HUDEP-2 (cell line): ENCODE measurements at regions not wholly inside any gene's neighbourhood (a gene's known extent, or its start where the extent isn't known, plus 50 kb on each side); places are given as distances from the start of the nearest gene placed in this dataset.
"Not testable (repeated sequence)": the region's sequence is repeated elsewhere in the genome, so short reads cannot be mapped to it uniquely, and the experiment has no call there.

ENCODE experiments used
- DNase-seq, 76 experiments: peaks; one replicate each; lab custom pipeline; 2025; ENCODE audit not compliant: unreplicated experiment in 76 of 76; lab: John Stamatoyannopoulos, UW

DNA sequence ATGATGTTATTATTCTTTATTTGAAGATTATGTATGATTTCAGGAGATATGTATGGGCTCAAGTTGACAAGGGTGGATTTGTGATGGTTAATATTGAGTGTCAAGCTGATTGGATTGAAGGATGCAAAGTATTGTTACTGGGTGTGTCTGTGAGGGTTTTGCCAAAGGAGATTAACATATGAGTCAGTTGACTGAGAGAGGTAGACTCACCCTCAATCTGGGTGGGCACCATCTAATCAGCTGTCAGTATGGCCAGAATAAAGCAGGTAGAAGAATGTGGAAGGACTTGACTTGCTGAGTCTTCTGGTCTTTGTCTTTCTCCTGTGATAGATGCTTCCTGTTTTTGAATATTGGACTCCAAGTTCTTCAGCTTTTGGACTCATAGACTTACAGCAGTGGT, 973.7 kb downstream of the MCTP2 start:
- DNase-seq = no peak

- not testable (repeated sequence) for DNase-seq
These were observed 974.5 kb downstream of the MCTP2 start for GRCh38 chr15:95205830-95206229.

GRCh38 chr15:95208071-95208470, 976.7 kb downstream of the MCTP2 start:
- no peak for DNase-seq

DNA sequence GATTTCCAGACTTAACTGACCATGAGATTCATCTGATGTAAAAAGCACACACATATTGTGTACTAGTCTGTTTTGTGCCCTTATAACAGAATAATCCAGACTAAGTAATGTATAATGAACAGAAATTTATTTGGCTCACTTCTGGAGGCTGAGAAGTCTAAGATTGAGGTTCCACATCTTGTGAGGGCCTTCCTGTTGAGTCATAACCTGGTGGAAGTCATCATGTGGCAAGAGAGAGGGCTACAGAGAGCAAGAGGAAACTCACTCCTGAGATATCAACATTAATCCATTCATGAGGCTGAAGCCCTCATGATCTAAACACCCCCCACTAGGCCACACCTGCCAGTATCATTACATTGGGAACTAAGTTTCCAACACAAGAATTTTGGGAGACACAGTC, 977.6 kb downstream of the MCTP2 start:
- no peak for DNase-seq

GRCh38 chr15:95210436-95210981, 979.1 kb downstream of the MCTP2 start:
- no peak for DNase-seq

GRCh38 chr15:95215017-95215416, 983.7 kb downstream of the MCTP2 start:
- DNase-seq = no peak

GRCh38 chr15:95226835-95227234, 995.5 kb downstream of the MCTP2 start:
- no peak for DNase-seq

GRCh38 chr15:95227235-95227634, 995.9 kb downstream of the MCTP2 start:
- no peak for DNase-seq

DNA sequence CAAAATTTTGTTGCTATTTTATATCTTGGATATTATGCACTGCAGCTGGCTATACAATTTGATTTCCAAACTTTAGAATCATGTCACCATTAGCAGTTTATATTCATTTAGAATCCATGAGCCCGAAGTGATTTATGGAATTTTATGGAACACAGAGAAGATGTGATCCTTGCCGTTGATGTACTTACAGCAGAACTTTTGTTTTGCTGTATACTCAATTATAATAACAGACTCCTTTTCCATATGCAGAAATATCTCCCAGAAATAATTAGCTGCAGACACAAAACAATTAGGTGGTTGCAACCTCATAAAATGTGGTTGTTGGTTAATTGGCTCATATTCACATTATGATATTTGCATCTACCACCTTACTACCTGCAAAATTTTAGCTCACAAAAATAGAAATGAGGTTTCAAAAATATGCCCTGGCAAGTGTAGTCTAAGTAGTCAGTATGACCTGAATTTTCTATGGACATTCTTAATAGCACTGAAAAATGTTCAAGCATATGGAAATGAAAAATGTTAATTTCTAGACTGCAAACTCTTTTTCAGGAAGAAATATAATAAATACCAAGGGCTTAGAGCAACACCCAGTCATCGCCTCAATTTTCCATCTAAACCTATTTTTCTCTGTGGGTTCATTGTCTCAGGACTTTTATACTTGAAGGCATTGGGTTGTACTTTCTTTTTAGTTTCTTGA, 997.6 kb downstream of the MCTP2 start:
- DNase-seq = no peak

GRCh38 chr15:95235033-95235432, 1003.7 kb downstream of the MCTP2 start:
- no peak for DNase-seq

- DNase-seq = no peak
These were observed 1016.0 kb downstream of the MCTP2 start for GRCh38 chr15:95247071-95247984.

DNA sequence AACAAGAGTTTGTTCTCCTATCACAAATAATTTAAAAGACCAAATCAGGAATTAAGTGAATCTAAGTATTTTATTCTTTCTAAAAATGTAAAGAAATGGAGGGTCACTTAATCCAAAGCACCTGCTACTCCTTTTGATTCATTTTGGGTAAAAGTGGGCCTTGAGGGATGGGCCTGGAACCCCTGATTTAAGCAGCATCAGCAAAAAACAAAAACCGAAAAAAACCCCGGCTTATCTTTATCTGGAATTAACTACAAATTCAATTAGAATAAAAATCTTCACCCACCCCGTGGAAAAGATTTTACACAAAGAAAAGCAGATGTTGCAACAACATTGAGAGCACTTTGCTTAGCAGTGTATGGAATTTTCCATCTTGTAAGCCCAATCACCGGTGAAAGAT, 1018.2 kb downstream of the MCTP2 start:
- DNase-seq = no peak

- DNase-seq = no peak
These were observed 1021.0 kb downstream of the MCTP2 start for GRCh38 chr15:95252404-95252803.

GRCh38 chr15:95254263-95254662, 1022.9 kb downstream of the MCTP2 start:
- DNase-seq = no peak

DNA sequence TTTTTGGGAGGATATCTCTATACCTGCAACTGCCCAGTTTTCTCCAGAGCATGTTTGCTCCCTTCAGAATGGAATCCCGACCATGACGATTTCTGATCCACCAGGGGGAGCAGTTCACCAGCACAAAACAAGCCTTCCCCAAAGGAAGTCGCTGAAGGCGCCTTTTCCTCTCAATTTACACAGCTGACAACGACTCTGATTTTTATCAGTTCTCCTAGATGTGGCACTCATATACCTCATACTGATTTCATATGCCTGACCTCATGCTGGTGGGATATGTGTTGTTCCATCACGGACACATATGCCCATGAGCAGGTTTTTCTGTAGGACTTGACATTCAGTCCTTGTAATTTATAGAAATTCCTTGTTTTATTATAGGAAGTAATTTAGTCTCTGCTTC, 1028.2 kb downstream of the MCTP2 start:
- DNase-seq = peak in 29 of 76 experiments; percentile 1 to 53 (median 10)

- DNase-seq = no peak
These were observed 1028.6 kb downstream of the MCTP2 start for GRCh38 chr15:95259965-95260364.

DNA sequence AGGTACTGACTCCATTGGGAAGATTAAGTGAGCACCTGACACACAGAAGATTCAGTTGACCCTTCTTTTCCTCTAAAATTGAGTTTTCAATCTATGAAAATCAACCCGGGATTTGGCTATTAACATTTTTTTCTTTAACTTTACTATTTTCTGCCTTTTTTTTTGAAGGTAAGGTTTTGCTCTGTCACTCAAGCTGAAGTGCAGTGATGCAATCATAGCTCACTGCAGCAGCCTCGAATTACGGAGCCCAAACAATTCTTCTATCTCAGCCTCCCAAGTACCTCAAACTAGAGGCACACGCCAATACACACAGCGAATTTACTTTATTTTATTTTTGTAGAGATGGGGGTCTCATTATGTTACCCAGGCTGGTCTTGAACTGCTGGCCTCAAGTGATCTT, 1029.5 kb downstream of the MCTP2 start:
- DNase-seq = no peak

DNA sequence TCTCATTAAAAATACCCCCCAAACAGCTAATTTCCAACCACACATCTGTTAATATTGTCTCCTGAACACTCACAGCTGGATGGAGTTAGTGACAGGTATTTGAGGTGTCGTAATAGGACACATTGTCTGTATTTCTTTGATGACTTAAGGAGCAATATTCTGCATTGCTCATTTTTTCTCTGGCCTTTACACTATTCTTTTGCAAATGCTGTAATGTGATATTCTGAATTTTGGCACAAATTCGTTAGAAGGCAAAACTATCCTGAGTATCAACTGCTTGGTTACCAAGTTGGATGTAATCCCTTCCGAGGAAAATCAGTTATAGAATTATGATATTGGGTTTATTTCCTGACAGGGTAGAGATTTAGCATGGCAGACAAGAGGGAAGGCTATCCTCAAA, 1030.2 kb downstream of the MCTP2 start:
- DNase-seq = no peak

- no peak for DNase-seq
These were observed 1030.6 kb downstream of the MCTP2 start for GRCh38 chr15:95261968-95262367.

- DNase-seq = no peak
These were observed 1031.7 kb downstream of the MCTP2 start for GRCh38 chr15:95262866-95263564.

DNA sequence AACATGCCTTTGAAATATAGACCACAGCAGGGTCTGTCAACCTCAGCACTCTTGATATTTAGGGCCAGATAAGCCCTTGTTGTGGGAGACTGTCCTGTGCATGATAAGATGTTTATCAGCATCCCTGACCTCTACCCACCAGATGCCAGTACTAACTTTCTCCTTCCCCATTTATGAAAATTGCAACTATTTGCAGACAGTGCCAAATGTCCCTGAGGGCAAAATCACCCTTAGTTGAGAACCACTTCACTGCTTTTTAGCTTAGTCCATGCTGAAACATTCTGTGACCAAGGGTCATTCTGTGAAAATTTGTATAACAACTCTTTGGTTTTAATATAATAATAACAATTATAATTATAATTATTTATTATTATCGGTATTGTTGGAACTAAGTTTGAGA, 1032.4 kb downstream of the MCTP2 start:
- no peak for DNase-seq
